ENCODE measurements at regions not wholly inside any gene's neighbourhood (a gene's known extent, or its start where the extent isn't known, plus 50 kb on each side); places are given as distances from the start of the nearest gene placed in this dataset.

DNA sequence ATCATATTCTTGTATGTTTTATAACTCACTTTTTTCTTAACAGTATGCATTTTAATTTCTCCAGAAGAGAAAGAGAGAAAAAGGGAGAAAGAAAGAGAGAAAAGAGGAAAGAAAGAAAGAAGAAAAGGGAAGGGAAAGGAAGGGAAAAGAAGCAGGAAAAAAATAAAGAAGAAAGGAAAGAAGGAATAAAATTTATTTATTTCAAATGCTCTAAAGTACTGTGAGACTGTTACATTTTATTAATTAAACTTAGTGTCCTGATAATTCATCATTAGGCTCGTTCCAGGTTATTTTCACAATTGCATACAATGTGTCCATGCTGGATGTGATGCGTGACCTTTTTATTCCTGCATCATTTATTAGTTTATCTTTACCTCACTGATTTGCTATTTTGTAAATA lies 1023.4 kb upstream of the KLHL29 start:
- TF ChIP-seq, protein P1, sequence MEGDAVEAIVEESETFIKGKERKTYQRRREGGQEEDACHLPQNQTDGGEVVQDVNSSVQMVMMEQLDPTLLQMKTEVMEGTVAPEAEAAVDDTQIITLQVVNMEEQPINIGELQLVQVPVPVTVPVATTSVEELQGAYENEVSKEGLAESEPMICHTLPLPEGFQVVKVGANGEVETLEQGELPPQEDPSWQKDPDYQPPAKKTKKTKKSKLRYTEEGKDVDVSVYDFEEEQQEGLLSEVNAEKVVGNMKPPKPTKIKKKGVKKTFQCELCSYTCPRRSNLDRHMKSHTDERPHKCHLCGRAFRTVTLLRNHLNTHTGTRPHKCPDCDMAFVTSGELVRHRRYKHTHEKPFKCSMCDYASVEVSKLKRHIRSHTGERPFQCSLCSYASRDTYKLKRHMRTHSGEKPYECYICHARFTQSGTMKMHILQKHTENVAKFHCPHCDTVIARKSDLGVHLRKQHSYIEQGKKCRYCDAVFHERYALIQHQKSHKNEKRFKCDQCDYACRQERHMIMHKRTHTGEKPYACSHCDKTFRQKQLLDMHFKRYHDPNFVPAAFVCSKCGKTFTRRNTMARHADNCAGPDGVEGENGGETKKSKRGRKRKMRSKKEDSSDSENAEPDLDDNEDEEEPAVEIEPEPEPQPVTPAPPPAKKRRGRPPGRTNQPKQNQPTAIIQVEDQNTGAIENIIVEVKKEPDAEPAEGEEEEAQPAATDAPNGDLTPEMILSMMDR (IDR thresholded peaks at IDR 0.05), result no peak
- TF ChIP-seq MAX (IDR thresholded peaks at IDR 0.05), result no peak
- no peak for TF ChIP-seq ZC3H11A (IDR thresholded peaks at IDR 0.05)
- TF ChIP-seq POLR2A (IDR thresholded peaks at IDR 0.05; ENCODE audit: low read length), result no peak
- TF ChIP-seq, protein P2, sequence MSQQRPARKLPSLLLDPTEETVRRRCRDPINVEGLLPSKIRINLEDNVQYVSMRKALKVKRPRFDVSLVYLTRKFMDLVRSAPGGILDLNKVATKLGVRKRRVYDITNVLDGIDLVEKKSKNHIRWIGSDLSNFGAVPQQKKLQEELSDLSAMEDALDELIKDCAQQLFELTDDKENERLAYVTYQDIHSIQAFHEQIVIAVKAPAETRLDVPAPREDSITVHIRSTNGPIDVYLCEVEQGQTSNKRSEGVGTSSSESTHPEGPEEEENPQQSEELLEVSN (IDR thresholded peaks at IDR 0.05; ENCODE audit: borderline replicate concordance, low read depth), result no peak
